Esophagus muscularis mucosa (tissue), 4 donors: ENCODE measurements at regions not wholly inside any gene's neighbourhood (a gene's known extent, or its start where the extent isn't known, plus 50 kb on each side); places are given as distances from the start of the nearest gene placed in this dataset.

Source experiments
- DNase-seq: peaks from one replicate; pipeline ENCODE4 v3.0.0-alpha.2; 2017; ENCODE audit errors: extremely low spot score
- H3K27ac ChIP-seq, 4 donors: fragments of 200-600 bp; sonication (generic); replicated peaks in 1 of 4; 1 replicate in 3 of 4; 2 replicates in 1 of 4; pipeline ENCODE4 v1.5.1; 2016 to 2019; ENCODE audit warnings: mild to moderate bottlenecking in 1 of 4
- H3K27me3 ChIP-seq, 4 donors: fragments of 200-600 bp; sonication (generic); one replicate each; pipeline versions ENCODE4 v1.5.1 to v1.6.0; 2016 to 2019
- H3K36me3 ChIP-seq, 4 donors: fragments of 200-600 bp; sonication (generic); one replicate each; pipeline ENCODE4 v1.5.1; 2016 to 2019
- H3K4me1 ChIP-seq, 4 donors: fragments of 200-600 bp; sonication (generic); one replicate each; pipeline ENCODE4 v1.5.1; 2016 to 2019
- H3K4me3 ChIP-seq, 4 donors: fragments of 200-600 bp; sonication (generic); 1 replicate in 2 of 4; 2 replicates in 2 of 4; pipeline ENCODE4 v1.5.1; 2016 to 2019; ENCODE audit warnings: mild to moderate bottlenecking in 4 of 4, moderate library complexity in 1 of 4
- H3K9me3 ChIP-seq, 4 donors: fragments of 200-600 bp; sonication (generic); 1 replicate in 3 of 4; 2 replicates in 1 of 4; pipeline ENCODE4 v1.5.1; 2016 to 2019
- EP300 ChIP-seq: sonication (generic); formaldehyde crosslinking; IDR thresholded peaks from one replicate; pipeline ENCODE4 v1.6.1; 2017; ENCODE audit warnings: antibody characterized with exemption
- POLR2A ChIP-seq: fragments of 450-650 bp; IDR thresholded peaks from one replicate; pipeline ENCODE4 v1.6.1; 2017; ENCODE audit warnings: antibody characterized with exemption, moderate library complexity, mild to moderate bottlenecking, low read depth
- POLR2AphosphoS5 ChIP-seq, 2 donors: sonication (generic); formaldehyde crosslinking; IDR thresholded peaks; one replicate each; pipeline ENCODE4 v1.6.1; 2017; ENCODE audit warnings: antibody characterized with exemption in 2 of 2
- WGBS: methylation state at CpG from one replicate; pipeline ENCODE4 v1.1.5; 2018; 5-methylcytosine and 5-hydroxymethylcytosine counted together
- intact Hi-C: fragments of 100-400 bp; cut with DNase I; formaldehyde crosslinking; loops from one replicate; pipeline ENCODE4 v1.15.1; 2023
- TF ChIP-seq, protein P1 (sequence below), 3 experiments: fragments of 200-600 bp in 2 of 3; fragments of 450-650 bp in 1 of 3; sonication (generic) in 2 of 3; IDR thresholded peaks; one replicate each; pipeline ENCODE4 v1.5.1; 2017 to 2019; ENCODE audit warnings: antibody characterized with exemption in 3 of 3, mild to moderate bottlenecking in 2 of 3, moderate library complexity in 1 of 3

DNA sequence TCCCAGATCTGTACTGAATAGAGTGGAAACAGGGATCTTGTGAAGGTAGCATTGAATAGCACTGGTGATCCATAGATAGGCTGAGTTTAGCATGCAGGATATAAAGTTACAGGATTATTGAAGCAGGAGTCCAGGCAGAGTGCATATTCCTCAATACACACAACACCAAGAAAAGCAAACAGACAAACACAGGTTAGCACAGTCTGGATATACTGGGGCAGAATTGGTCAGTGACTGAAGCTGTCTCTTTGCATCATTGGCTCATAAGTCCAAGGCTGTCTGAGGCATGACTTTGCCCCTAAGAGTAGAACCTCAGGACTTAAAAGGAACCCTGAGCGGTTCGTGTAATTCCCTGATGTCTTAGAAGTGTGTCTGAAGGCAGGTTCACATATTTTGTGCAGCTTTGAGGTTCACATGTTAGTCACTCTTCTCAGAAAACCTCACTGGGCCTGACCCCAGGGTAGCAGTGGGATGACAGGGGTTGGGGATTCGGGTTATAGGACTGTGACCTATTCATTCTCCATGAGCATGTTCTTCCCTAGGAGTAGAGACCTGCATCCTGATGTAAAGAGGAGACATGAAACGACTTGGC is 134.6 kb downstream of the AASDH start:
- Histone ChIP-seq H3K4me1 (no peaks in the 10 kb centered on the region), H3K27ac (no peak overlapping the region), H3K4me3 (no peak overlapping the region), H3K27me3 (no peaks in the 10 kb centered on the region), H3K36me3 (no peaks in the 10 kb centered on the region), H3K9me3 (no peaks in the 10 kb centered on the region)
- TF ChIP-seq POLR2A (no peak), EP300 (no peak), POLR2AphosphoS5 (IDR thresholded peaks at IDR 0.05) (no peak)
- TF ChIP-seq, protein P1, sequence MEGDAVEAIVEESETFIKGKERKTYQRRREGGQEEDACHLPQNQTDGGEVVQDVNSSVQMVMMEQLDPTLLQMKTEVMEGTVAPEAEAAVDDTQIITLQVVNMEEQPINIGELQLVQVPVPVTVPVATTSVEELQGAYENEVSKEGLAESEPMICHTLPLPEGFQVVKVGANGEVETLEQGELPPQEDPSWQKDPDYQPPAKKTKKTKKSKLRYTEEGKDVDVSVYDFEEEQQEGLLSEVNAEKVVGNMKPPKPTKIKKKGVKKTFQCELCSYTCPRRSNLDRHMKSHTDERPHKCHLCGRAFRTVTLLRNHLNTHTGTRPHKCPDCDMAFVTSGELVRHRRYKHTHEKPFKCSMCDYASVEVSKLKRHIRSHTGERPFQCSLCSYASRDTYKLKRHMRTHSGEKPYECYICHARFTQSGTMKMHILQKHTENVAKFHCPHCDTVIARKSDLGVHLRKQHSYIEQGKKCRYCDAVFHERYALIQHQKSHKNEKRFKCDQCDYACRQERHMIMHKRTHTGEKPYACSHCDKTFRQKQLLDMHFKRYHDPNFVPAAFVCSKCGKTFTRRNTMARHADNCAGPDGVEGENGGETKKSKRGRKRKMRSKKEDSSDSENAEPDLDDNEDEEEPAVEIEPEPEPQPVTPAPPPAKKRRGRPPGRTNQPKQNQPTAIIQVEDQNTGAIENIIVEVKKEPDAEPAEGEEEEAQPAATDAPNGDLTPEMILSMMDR (IDR thresholded peaks at IDR 0.05) = no peak
- DNase-seq = peak; percentile 87
- 75% methylated on average over 4 of the region's 4 CpGs for WGBS
- intact Hi-C loops = no loop called here

DNA sequence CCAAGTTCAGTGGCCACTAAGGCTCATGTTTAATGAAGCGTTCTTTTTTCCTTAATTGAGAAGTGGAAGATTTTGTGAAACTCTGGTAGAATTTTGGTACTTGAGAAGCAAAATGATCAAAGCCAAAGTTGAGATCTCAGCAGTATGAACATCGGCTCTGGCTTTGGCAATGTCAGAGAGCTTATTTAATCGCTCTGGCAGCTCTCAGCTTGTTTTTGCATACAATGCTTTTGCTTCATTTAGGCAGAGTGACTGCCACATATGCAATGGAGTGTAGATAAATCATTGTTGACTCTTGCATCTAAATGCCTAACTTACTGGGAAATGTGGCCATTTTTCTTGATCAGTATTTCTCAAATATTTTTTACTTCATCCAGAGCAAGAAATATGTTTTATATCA is 135.7 kb downstream of the AASDH start:
- 78% methylated on average over 3 of the region's 3 CpGs for WGBS
- intact Hi-C loops = no loop called here
- no peak overlapping the region for H3K27ac ChIP-seq

DNA sequence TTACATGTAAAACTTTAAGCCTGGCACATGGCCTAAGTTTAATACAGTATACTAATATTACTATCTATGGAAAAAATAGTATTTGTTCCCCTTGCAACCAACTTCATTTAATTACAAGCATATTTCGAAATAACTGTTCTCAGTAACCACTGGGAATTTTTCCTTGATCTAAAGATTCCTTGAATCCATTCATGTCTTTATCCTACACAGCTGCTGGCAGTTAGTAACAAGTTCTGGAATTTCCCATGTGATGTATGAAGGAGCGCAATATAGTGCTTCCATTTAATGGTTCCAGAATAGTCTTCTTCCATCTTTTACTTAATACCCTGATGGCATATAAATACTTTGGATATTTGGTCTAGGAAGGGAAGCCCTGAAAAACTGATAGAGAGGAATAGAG is 136.5 kb downstream of the AASDH start:
- TF ChIP-seq POLR2AphosphoS5 (IDR thresholded peaks at IDR 0.05) (no peak), POLR2A (no peak), EP300 (no peak)
- TF ChIP-seq, protein P1 (IDR thresholded peaks at IDR 0.05) = no peak
- no peak for DNase-seq
- Histone ChIP-seq H3K27ac (no peak overlapping the region), H3K27me3 (no peaks in the 10 kb centered on the region), H3K4me1 (no peaks in the 10 kb centered on the region), H3K36me3 (no peaks in the 10 kb centered on the region), H3K4me3 (no peak overlapping the region), H3K9me3 (no peaks in the 10 kb centered on the region)
- 91% methylated on average over 2 of the region's 2 CpGs for WGBS
- intact Hi-C loops = no loop called here

More for the DNA sequence above, 135.7 kb downstream of the AASDH start:
- Histone ChIP-seq H3K4me3 (no peak overlapping the region), H3K27me3 (no peaks in the 10 kb centered on the region), H3K36me3 (no peaks in the 10 kb centered on the region), H3K9me3 (no peaks in the 10 kb centered on the region), H3K4me1 (no peaks in the 10 kb centered on the region)
- peak; percentile 8 for DNase-seq
- no peak for TF ChIP-seq POLR2A
- TF ChIP-seq POLR2AphosphoS5 (IDR thresholded peaks at IDR 0.05) = no peak
- no peak for TF ChIP-seq EP300
- TF ChIP-seq, protein P1 (IDR thresholded peaks at IDR 0.05) = no peak

DNA sequence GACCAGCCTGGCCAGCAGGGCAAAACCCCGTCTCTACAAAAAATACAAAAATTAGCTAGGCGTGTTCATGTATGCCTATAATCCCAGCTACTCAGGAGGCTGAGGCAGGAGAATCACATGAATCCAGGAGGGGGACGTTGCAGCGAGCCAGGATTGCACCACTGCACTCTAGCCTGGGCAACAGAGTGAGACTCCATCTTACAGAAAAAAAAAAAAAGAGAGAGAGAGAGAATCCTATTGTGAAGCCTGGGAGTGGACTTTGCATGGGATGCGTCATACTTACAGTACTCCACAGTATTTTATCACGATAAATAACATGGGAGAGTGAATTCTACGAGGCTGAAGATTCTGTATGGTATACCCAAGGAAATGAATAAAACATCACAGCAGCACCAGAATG is 139.6 kb downstream of the AASDH start:
- Histone ChIP-seq H3K4me1 (no peaks in the 10 kb centered on the region), H3K36me3 (no peaks in the 10 kb centered on the region), H3K27ac (no peak overlapping the region), H3K4me3 (no peak overlapping the region), H3K9me3 (no peaks in the 10 kb centered on the region), H3K27me3 (no peaks in the 10 kb centered on the region)
- intact Hi-C loops = no loop called here
- peak; percentile 50 for DNase-seq
- TF ChIP-seq POLR2A (no peak), POLR2AphosphoS5 (IDR thresholded peaks at IDR 0.05) (no peak), EP300 (no peak)
- TF ChIP-seq, protein P1 (IDR thresholded peaks at IDR 0.05) = no peak
- 84% methylated on average over 7 of the region's 7 CpGs for WGBS

DNA sequence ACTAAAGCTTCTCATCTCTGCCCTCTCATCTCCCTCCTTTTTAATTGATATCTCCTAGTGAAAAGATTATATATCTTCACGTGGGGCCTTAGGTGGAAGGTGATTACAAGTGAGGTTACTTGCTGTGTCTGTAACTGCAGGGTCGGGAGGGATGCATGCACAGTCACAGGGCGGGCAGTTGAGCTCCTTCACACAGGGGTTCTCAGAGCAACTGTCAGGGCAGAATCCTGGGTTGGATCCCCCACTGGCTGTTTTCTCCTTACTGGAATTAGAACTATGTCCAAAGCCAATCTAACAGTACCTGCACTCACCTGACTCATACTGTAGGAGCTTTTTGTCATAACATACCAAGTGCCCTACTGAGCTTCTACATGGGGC is 141.1 kb downstream of the AASDH start:
- Histone ChIP-seq H3K27me3 (no peaks in the 10 kb centered on the region), H3K4me1 (no peaks in the 10 kb centered on the region), H3K4me3 (no peak overlapping the region), H3K9me3 (no peaks in the 10 kb centered on the region), H3K36me3 (no peaks in the 10 kb centered on the region), H3K27ac (no peak overlapping the region)
- TF ChIP-seq, protein P1 (IDR thresholded peaks at IDR 0.05) = no peak
- TF ChIP-seq POLR2AphosphoS5 (IDR thresholded peaks at IDR 0.05) (no peak), EP300 (no peak), POLR2A (no peak)
- DNase-seq = peak; percentile 77
- WGBS = 85% methylated on average over 3 of the region's 3 CpGs
- intact Hi-C loops = no loop called here
